PC-3 (cell line): ENCODE measurements at regions not wholly inside any gene's neighbourhood (a gene's known extent, or its start where the extent isn't known, plus 50 kb on each side); places are given as distances from the start of the nearest gene placed in this dataset.

Experiments used
- ATAC-seq: fragments of 200-7000 bp; cut with Tn5 transposase; 2 replicates; pipeline ENCODE4 v1.9.1; 2020; ENCODE audit warnings: mild to moderate bottlenecking, moderate library complexity
- BruUV-seq: library from RNA; stranded (reverse); fragments of 400-500 nt; replicated peaks from 2 replicates; lab custom pipeline; 2021; lab: Mats Ljungman, UMichigan
- CTCF ChIA-PET: fragments of 300-600 bp; sonication (Branson Sonifier 250); formaldehyde crosslinking; loops from one replicate; lab custom pipeline; 2022; ENCODE audit warnings: antibody characterized with exemption; lab: Charles Lee
- POLR2A ChIA-PET: fragments of 300-600 bp; sonication (Branson Sonifier 250); formaldehyde crosslinking; loops from one replicate; lab custom pipeline; 2022; ENCODE audit warnings: antibody characterized with exemption; ENCODE audit not compliant: unreplicated experiment; lab: Charles Lee
- DNase-seq: peaks from one replicate; pipeline ENCODE4 v3.0.0-alpha.2; 2015
- H2AFZ ChIP-seq: fragments of 300-600 bp; sonication (generic); 2 replicates; pipeline ENCODE4 v1.6.0; 2016; ENCODE audit warnings: antibody characterized with exemption, low read length
- H3F3A ChIP-seq: fragments of 300-600 bp; sonication (generic); one replicate; pipeline ENCODE4 v1.6.0; 2017; ENCODE audit warnings: antibody characterized with exemption, low read length, control low read depth, mild to moderate bottlenecking; ENCODE audit not compliant: unreplicated experiment
- H3K27ac ChIP-seq: fragments of 300-600 bp; sonication (generic); 2 replicates; pipeline ENCODE4 v1.5.1; 2016; ENCODE audit warnings: mild to moderate bottlenecking, low read length
- H3K27me3 ChIP-seq: fragments of 300-600 bp; sonication (generic); 2 replicates; pipeline ENCODE4 v1.6.1; 2016; ENCODE audit warnings: low read length, mixed read lengths
- H3K36me3 ChIP-seq: fragments of 300-600 bp; sonication (generic); 2 replicates; pipeline ENCODE4 v1.6.1; 2016; ENCODE audit warnings: low read depth, mixed run types, low read length, mixed read lengths
- H3K4me1 ChIP-seq: fragments of 300-600 bp; sonication (generic); 2 replicates; pipeline ENCODE4 v1.5.1; 2016; ENCODE audit warnings: low read length; ENCODE audit not compliant: insufficient read depth
- H3K4me2 ChIP-seq: fragments of 300-600 bp; sonication (generic); 2 replicates; pipeline ENCODE4 v1.6.0; 2016; ENCODE audit warnings: low read length
- H3K4me3 ChIP-seq: fragments of 300-600 bp; sonication (generic); 2 replicates; pipeline ENCODE4 v1.5.1; 2016; ENCODE audit warnings: mild to moderate bottlenecking, low read length, mixed read lengths
- H3K79me2 ChIP-seq: fragments of 300-600 bp; sonication (generic); 2 replicates; pipeline ENCODE4 v1.6.1; 2017; ENCODE audit warnings: low read length, mixed read lengths
- H3K9ac ChIP-seq: fragments of 300-600 bp; sonication (generic); 2 replicates; pipeline ENCODE4 v1.6.0; 2016; ENCODE audit warnings: mild to moderate bottlenecking, low read length
- H3K9me2 ChIP-seq: fragments of 300-600 bp; sonication (generic); replicated peaks from 2 replicates; pipeline ENCODE4 v1.6.1; 2016; ENCODE audit warnings: mixed run types, low read length, mixed read lengths
- H3K9me3 ChIP-seq: fragments of 300-600 bp; sonication (generic); 2 replicates; pipeline ENCODE4 v1.6.1; 2016; ENCODE audit warnings: low read length, mixed read lengths
- H4K20me1 ChIP-seq: fragments of 300-600 bp; sonication (generic); 2 replicates; pipeline ENCODE4 v1.6.1; 2016; ENCODE audit warnings: low read length, mixed read lengths
- EZH2 ChIP-seq: fragments of 300-600 bp; sonication (generic); IDR thresholded peaks from one replicate; pipeline ENCODE4 v1.6.1; 2017; ENCODE audit warnings: antibody characterized with exemption, mild to moderate bottlenecking, low read length; ENCODE audit not compliant: unreplicated experiment
- EZH2phosphoT487 ChIP-seq: fragments of 300-600 bp; sonication (generic); IDR thresholded peaks from 2 replicates; pipeline ENCODE4 v1.6.1; 2018; ENCODE audit warnings: mild to moderate bottlenecking, antibody characterized with exemption, low read length, borderline replicate concordance
- intact Hi-C: fragments of 100-400 bp; cut with micrococcal nuclease; formaldehyde crosslinking; loops from 2 replicates; pipeline ENCODE4 v1.9.0; 2023
- TF ChIP-seq, protein P1 (sequence below): fragments of 300-600 bp; sonication (generic); conservative IDR thresholded peaks from 2 replicates; pipeline ENCODE4 v1.5.1; 2017; ENCODE audit warnings: antibody characterized with exemption, low read depth, mild to moderate bottlenecking, low read length

DNA sequence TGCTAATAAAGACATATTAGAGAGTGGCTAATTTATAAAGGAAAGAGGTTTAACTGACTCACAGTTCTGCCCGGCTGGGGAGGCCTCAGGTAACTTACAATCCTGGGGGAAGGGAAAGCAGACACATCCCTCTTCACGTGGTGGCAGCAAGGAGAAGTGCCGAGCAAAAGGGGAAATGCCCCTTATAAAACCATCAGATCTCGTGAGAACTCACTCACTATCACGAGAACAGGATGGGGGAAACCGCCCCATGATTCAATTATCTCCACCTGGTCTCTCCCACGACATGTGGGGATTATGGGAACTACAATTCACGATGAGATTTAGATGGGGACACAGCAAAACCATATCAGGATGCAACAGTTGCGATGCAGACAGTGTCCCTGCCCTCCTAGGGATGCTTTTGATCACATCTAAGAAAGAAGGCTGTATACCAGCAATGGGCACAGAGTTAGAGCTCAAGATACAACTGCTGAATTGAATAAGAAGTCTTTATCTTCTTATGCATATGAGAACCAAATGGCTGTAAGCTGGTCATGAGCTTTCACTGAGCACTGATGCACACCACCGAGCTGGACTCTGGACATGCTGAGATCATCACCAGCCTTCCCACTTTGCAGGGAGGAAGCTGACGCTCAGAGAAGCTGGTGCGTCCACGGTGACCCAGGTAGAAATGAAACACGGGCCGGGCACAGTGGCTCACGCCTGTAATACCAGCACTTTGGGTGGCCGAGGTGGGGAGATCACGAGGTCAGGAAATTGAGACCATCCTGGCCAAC, 255.2 kb downstream of the MN1 start:
- no peaks in the 10 kb centered on the region for H3F3A ChIP-seq
- TF ChIP-seq EZH2phosphoT487 (no peak), EZH2 (no peak)
- TF ChIP-seq, protein P1, sequence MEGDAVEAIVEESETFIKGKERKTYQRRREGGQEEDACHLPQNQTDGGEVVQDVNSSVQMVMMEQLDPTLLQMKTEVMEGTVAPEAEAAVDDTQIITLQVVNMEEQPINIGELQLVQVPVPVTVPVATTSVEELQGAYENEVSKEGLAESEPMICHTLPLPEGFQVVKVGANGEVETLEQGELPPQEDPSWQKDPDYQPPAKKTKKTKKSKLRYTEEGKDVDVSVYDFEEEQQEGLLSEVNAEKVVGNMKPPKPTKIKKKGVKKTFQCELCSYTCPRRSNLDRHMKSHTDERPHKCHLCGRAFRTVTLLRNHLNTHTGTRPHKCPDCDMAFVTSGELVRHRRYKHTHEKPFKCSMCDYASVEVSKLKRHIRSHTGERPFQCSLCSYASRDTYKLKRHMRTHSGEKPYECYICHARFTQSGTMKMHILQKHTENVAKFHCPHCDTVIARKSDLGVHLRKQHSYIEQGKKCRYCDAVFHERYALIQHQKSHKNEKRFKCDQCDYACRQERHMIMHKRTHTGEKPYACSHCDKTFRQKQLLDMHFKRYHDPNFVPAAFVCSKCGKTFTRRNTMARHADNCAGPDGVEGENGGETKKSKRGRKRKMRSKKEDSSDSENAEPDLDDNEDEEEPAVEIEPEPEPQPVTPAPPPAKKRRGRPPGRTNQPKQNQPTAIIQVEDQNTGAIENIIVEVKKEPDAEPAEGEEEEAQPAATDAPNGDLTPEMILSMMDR, result no peak
- no peaks in the 10 kb centered on the region for H3K27me3 ChIP-seq
- H3K36me3 ChIP-seq, result no peaks in the 10 kb centered on the region
- no peak overlapping the region for H3K4me2 ChIP-seq
- no peak overlapping the region for H3K4me3 ChIP-seq
- no peak overlapping the region for H3K9ac ChIP-seq
- BruUV-seq, result no TSS peak
- no peak overlapping the region for H2AFZ ChIP-seq
- CTCF ChIA-PET, result no interaction called here
- H3K9me2 ChIP-seq, result no peaks in the 10 kb centered on the region
- H3K79me2 ChIP-seq, result no peaks in the 10 kb centered on the region
- no peaks in the 10 kb centered on the region for H3K4me1 ChIP-seq
- H4K20me1 ChIP-seq, result no peaks in the 10 kb centered on the region
- ATAC-seq (no peak), DNase-seq (no peak)
- intact Hi-C loops, result no loop called here
- H3K27ac ChIP-seq, result no peak overlapping the region
- POLR2A ChIA-PET, result no interaction called here
- H3K9me3 ChIP-seq, result no peaks in the 10 kb centered on the region

DNA sequence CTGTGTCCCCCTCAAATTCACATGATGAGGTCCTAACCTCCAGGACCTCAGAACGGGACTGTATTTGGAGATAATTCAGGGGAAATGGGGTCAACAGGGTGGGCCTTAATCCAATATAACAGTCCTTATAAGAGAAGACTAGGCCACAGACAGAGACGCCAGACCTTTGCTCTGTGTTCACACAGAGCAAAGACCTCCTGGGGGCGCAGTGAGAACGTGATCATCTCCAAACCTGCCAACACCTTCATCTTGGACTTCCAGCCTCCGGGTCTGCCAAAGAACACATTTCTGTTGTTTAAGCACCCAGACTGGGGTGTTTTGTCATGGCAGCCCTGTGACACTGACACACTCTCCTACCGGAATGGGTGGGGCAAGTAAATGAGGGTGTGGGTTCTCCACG, 250.2 kb downstream of the MN1 start:
- BruUV-seq, result no TSS peak
- POLR2A ChIA-PET, result no interaction called here
- TF ChIP-seq, protein P1, result no peak
- no peak for TF ChIP-seq EZH2
- no peak for TF ChIP-seq EZH2phosphoT487
- Histone ChIP-seq H3K27me3 (no peaks in the 10 kb centered on the region), H3K27ac (no peak overlapping the region), H3K36me3 (no peaks in the 10 kb centered on the region), H4K20me1 (no peaks in the 10 kb centered on the region), H3K9me2 (no peaks in the 10 kb centered on the region), H3K4me3 (no peak overlapping the region), H3K79me2 (no peaks in the 10 kb centered on the region), H2AFZ (no peak overlapping the region), H3K9ac (no peak overlapping the region), H3K4me1 (no peaks in the 10 kb centered on the region), H3K4me2 (no peak overlapping the region), H3K9me3 (no peaks in the 10 kb centered on the region), H3F3A (no peaks in the 10 kb centered on the region)
- ATAC-seq (no peak), DNase-seq (no peak)
- CTCF ChIA-PET, result no interaction called here
- intact Hi-C loops, result no loop called here

DNA sequence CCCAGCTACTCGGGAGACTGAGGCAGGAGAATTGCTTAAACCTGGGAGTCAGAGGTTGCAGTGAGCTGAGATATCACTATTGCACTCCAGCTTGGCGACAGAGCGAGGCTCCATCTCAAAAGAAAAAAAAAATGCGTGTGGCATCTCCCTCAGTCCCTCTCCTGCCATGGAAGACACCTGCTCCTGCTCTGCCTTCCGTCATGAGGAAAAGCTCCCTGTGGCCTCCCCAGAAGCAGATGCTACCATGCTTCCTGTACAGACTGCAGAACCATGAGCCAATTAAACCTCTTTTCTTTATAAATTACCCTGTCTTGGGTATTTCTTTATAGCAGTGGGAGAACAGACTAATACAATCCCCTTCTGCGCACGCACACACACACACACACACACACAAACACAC, 249.4 kb downstream of the MN1 start:
- ChIA-PET POLR2A (no interaction called here), CTCF (no interaction called here)
- no peaks in the 10 kb centered on the region for H3K9me2 ChIP-seq
- no peak overlapping the region for H2AFZ ChIP-seq
- intact Hi-C loops, result no loop called here
- no peaks in the 10 kb centered on the region for H3K36me3 ChIP-seq
- no peak overlapping the region for H3K4me3 ChIP-seq
- DNase-seq (no peak), ATAC-seq (no peak)
- no TSS peak for BruUV-seq
- no peaks in the 10 kb centered on the region for H3K4me1 ChIP-seq
- H3K9me3 ChIP-seq, result no peaks in the 10 kb centered on the region
- no peak overlapping the region for H3K27ac ChIP-seq
- no peak overlapping the region for H3K9ac ChIP-seq
- H3K27me3 ChIP-seq, result no peaks in the 10 kb centered on the region
- no peaks in the 10 kb centered on the region for H3K79me2 ChIP-seq
- no peak overlapping the region for H3K4me2 ChIP-seq
- TF ChIP-seq, protein P1, result no peak
- TF ChIP-seq EZH2 (no peak), EZH2phosphoT487 (no peak)
- H3F3A ChIP-seq, result no peaks in the 10 kb centered on the region
- H4K20me1 ChIP-seq, result no peaks in the 10 kb centered on the region
